PC-3 (cell line): ENCODE measurements at regions not wholly inside any gene's neighbourhood (a gene's known extent, or its start where the extent isn't known, plus 50 kb on each side); places are given as distances from the start of the nearest gene placed in this dataset.
"Not testable (repeated sequence)": the region's sequence is repeated elsewhere in the genome, so short reads cannot be mapped to it uniquely, and the experiment has no call there.

Experiments used
- ATAC-seq: fragments of 200-7000 bp; cut with Tn5 transposase; 2 replicates; pipeline ENCODE4 v1.9.1; 2020; ENCODE audit warnings: mild to moderate bottlenecking, moderate library complexity
- BruUV-seq: library from RNA; stranded (reverse); fragments of 400-500 nt; replicated peaks from 2 replicates; lab custom pipeline; 2021; lab: Mats Ljungman, UMichigan
- CTCF ChIA-PET: fragments of 300-600 bp; sonication (Branson Sonifier 250); formaldehyde crosslinking; loops from one replicate; lab custom pipeline; 2022; ENCODE audit warnings: antibody characterized with exemption; lab: Charles Lee
- POLR2A ChIA-PET: fragments of 300-600 bp; sonication (Branson Sonifier 250); formaldehyde crosslinking; loops from one replicate; lab custom pipeline; 2022; ENCODE audit warnings: antibody characterized with exemption; ENCODE audit not compliant: unreplicated experiment; lab: Charles Lee
- DNase-seq: peaks from one replicate; pipeline ENCODE4 v3.0.0-alpha.2; 2015
- H2AFZ ChIP-seq: fragments of 300-600 bp; sonication (generic); 2 replicates; pipeline ENCODE4 v1.6.0; 2016; ENCODE audit warnings: antibody characterized with exemption, low read length
- H3F3A ChIP-seq: fragments of 300-600 bp; sonication (generic); one replicate; pipeline ENCODE4 v1.6.0; 2017; ENCODE audit warnings: antibody characterized with exemption, low read length, control low read depth, mild to moderate bottlenecking; ENCODE audit not compliant: unreplicated experiment
- H3K27ac ChIP-seq: fragments of 300-600 bp; sonication (generic); 2 replicates; pipeline ENCODE4 v1.5.1; 2016; ENCODE audit warnings: mild to moderate bottlenecking, low read length
- H3K27me3 ChIP-seq: fragments of 300-600 bp; sonication (generic); 2 replicates; pipeline ENCODE4 v1.6.1; 2016; ENCODE audit warnings: low read length, mixed read lengths
- H3K36me3 ChIP-seq: fragments of 300-600 bp; sonication (generic); 2 replicates; pipeline ENCODE4 v1.6.1; 2016; ENCODE audit warnings: low read depth, mixed run types, low read length, mixed read lengths
- H3K4me1 ChIP-seq: fragments of 300-600 bp; sonication (generic); 2 replicates; pipeline ENCODE4 v1.5.1; 2016; ENCODE audit warnings: low read length; ENCODE audit not compliant: insufficient read depth
- H3K4me2 ChIP-seq: fragments of 300-600 bp; sonication (generic); 2 replicates; pipeline ENCODE4 v1.6.0; 2016; ENCODE audit warnings: low read length
- H3K4me3 ChIP-seq: fragments of 300-600 bp; sonication (generic); 2 replicates; pipeline ENCODE4 v1.5.1; 2016; ENCODE audit warnings: mild to moderate bottlenecking, low read length, mixed read lengths
- H3K79me2 ChIP-seq: fragments of 300-600 bp; sonication (generic); 2 replicates; pipeline ENCODE4 v1.6.1; 2017; ENCODE audit warnings: low read length, mixed read lengths
- H3K9ac ChIP-seq: fragments of 300-600 bp; sonication (generic); 2 replicates; pipeline ENCODE4 v1.6.0; 2016; ENCODE audit warnings: mild to moderate bottlenecking, low read length
- H3K9me2 ChIP-seq: fragments of 300-600 bp; sonication (generic); replicated peaks from 2 replicates; pipeline ENCODE4 v1.6.1; 2016; ENCODE audit warnings: mixed run types, low read length, mixed read lengths
- H3K9me3 ChIP-seq: fragments of 300-600 bp; sonication (generic); 2 replicates; pipeline ENCODE4 v1.6.1; 2016; ENCODE audit warnings: low read length, mixed read lengths
- H4K20me1 ChIP-seq: fragments of 300-600 bp; sonication (generic); 2 replicates; pipeline ENCODE4 v1.6.1; 2016; ENCODE audit warnings: low read length, mixed read lengths
- EZH2 ChIP-seq: fragments of 300-600 bp; sonication (generic); IDR thresholded peaks from one replicate; pipeline ENCODE4 v1.6.1; 2017; ENCODE audit warnings: antibody characterized with exemption, mild to moderate bottlenecking, low read length; ENCODE audit not compliant: unreplicated experiment
- EZH2phosphoT487 ChIP-seq: fragments of 300-600 bp; sonication (generic); IDR thresholded peaks from 2 replicates; pipeline ENCODE4 v1.6.1; 2018; ENCODE audit warnings: mild to moderate bottlenecking, antibody characterized with exemption, low read length, borderline replicate concordance
- intact Hi-C: fragments of 100-400 bp; cut with micrococcal nuclease; formaldehyde crosslinking; loops from 2 replicates; pipeline ENCODE4 v1.9.0; 2023
- TF ChIP-seq, protein P1 (sequence below): fragments of 300-600 bp; sonication (generic); conservative IDR thresholded peaks from 2 replicates; pipeline ENCODE4 v1.5.1; 2017; ENCODE audit warnings: antibody characterized with exemption, low read depth, mild to moderate bottlenecking, low read length

DNA sequence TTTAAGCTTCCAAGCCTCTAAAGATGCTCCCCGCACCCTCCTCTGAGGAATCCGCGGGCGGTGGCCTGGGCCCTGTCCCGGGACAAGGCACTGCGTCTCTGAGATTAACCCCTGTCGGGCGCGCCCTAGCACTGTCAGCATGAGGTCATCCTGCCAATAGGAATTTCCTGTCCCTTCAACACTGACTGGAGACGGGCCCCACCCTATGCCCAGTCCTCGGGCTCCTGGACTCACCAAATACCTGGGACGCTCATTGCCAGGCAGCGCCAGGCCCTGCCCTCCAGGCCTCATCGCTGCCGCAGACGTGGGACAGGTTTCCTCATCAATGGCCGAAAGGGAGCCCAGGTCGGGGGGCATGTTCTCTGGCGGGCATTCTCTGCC lies 67.6 kb upstream of the SH3GL3 start:
- H3K36me3 ChIP-seq = no peaks in the 10 kb centered on the region
- peak overlapping the region; percentile 89 for H3K9ac ChIP-seq
- H3K9me2 ChIP-seq = no peaks in the 10 kb centered on the region
- peak; percentile 87 for ATAC-seq
- peak; percentile 97 for DNase-seq
- H3K79me2 ChIP-seq = no peaks in the 10 kb centered on the region
- H3K4me2 ChIP-seq = peak overlapping the region; percentile 84
- ChIA-PET POLR2A (interaction anchor here (0.6 to 0.7 kb wide), 2 partner anchors 86 to 131 kb away, joined by 3 read pairs; no protein-coding TSS in a partner anchor), CTCF (no interaction called here)
- peaks cover 6% of the 10 kb centered on the region for H3F3A ChIP-seq
- H3K4me1 ChIP-seq = peaks cover 48% of the 10 kb centered on the region
- no peaks in the 10 kb centered on the region for H3K9me3 ChIP-seq
- TF ChIP-seq EZH2phosphoT487 = no peak
- TF ChIP-seq EZH2 = no peak
- TF ChIP-seq, protein P1, sequence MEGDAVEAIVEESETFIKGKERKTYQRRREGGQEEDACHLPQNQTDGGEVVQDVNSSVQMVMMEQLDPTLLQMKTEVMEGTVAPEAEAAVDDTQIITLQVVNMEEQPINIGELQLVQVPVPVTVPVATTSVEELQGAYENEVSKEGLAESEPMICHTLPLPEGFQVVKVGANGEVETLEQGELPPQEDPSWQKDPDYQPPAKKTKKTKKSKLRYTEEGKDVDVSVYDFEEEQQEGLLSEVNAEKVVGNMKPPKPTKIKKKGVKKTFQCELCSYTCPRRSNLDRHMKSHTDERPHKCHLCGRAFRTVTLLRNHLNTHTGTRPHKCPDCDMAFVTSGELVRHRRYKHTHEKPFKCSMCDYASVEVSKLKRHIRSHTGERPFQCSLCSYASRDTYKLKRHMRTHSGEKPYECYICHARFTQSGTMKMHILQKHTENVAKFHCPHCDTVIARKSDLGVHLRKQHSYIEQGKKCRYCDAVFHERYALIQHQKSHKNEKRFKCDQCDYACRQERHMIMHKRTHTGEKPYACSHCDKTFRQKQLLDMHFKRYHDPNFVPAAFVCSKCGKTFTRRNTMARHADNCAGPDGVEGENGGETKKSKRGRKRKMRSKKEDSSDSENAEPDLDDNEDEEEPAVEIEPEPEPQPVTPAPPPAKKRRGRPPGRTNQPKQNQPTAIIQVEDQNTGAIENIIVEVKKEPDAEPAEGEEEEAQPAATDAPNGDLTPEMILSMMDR = no peak
- peak overlapping the region; percentile 60 for H3K4me3 ChIP-seq
- no TSS peak for BruUV-seq
- intact Hi-C loops = loop anchor here (2.0 kb wide), 1 partner anchor 93 kb away; no protein-coding TSS in a partner anchor
- H3K27me3 ChIP-seq = no peaks in the 10 kb centered on the region
- H3K27ac ChIP-seq = peak overlapping the region; percentile 99
- H4K20me1 ChIP-seq = no peaks in the 10 kb centered on the region
- peak overlapping the region; percentile 68 for H2AFZ ChIP-seq

DNA sequence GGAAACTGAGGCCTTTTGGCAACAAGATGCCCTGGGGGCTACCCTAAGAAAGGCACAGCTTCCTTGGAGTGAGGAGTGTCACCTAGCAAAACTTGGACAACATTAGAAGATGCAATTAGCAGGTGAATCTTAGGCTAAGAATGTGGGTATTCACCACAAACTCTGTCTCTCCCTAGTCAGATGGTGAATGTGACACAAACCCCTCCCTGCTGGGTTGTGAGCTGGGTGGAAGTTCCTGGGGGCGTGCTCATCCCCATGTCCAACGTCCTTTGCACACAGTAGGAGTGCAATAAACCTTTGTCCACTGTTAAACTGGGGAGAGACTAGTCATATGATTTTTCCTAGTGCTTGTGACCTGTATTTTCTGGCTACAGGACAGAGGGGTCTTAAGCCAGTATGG lies 67.1 kb upstream of the SH3GL3 start:
- H3K36me3 ChIP-seq = no peaks in the 10 kb centered on the region
- peak; percentile 34 for ATAC-seq
- peak overlapping the region; percentile 89 for H3K9ac ChIP-seq
- peaks cover 48% of the 10 kb centered on the region for H3K4me1 ChIP-seq
- intact Hi-C loops = loop anchor here (1.0 to 5.0 kb wide), 2 partner anchors 57 to 132 kb away; no protein-coding TSS in a partner anchor
- ChIA-PET POLR2A (interaction anchor here (0.6 to 0.7 kb wide), 2 partner anchors 87 to 94 kb away, joined by 3 to 8 read pairs; no protein-coding TSS in a partner anchor), CTCF (interaction anchor here (0.5 to 1.5 kb wide), 6 partner anchors 55 to 132 kb away, joined by 3 to 23 read pairs (median 4); no protein-coding TSS in a partner anchor)
- no peaks in the 10 kb centered on the region for H4K20me1 ChIP-seq
- H3K79me2 ChIP-seq = no peaks in the 10 kb centered on the region
- H2AFZ ChIP-seq = peak overlapping the region; percentile 68
- H3K27ac ChIP-seq = peak overlapping the region; percentile 99
- H3K4me3 ChIP-seq = peak overlapping the region; percentile 22; the same call in 1 of the 2 replicates
- H3K27me3 ChIP-seq = no peaks in the 10 kb centered on the region
- H3K9me2 ChIP-seq = no peaks in the 10 kb centered on the region
- no peaks in the 10 kb centered on the region for H3K9me3 ChIP-seq
- DNase-seq = peak; percentile 81
- peaks cover 6% of the 10 kb centered on the region for H3F3A ChIP-seq
- TF ChIP-seq EZH2phosphoT487 (no peak), EZH2 (no peak)
- TF ChIP-seq, protein P1 = no peak
- H3K4me2 ChIP-seq = peak overlapping the region; percentile 84
- BruUV-seq = TSS peak; percentile 84

DNA sequence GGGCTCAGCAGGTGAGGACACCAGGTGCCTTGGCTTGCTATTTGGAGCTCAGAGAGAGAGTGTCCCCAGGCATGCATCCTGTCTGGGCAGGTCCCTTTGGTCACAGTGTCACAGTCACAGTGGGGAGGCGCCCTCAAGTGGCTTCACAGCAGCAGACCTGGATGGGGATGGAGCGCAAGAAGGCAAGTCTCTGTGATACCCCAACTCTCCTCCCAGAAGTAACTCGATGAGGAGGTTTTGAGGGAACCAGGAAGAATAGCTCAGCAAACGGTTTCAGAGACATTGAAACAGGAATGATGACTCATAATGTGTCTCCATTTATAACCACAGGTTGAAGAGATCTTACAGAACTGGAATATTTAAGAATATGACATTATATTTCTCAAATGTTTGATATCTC lies 66.5 kb upstream of the SH3GL3 start:
- Histone ChIP-seq H3F3A (peaks cover 6% of the 10 kb centered on the region), H3K4me2 (peak overlapping the region; percentile 84), H3K9me2 (no peaks in the 10 kb centered on the region), H4K20me1 (no peaks in the 10 kb centered on the region), H3K36me3 (no peaks in the 10 kb centered on the region), H3K79me2 (no peaks in the 10 kb centered on the region), H3K27me3 (no peaks in the 10 kb centered on the region), H3K4me3 (no peak overlapping the region), H3K4me1 (peaks cover 48% of the 10 kb centered on the region), H3K9ac (peak overlapping the region; percentile 89), H2AFZ (0 out of 2 replicates have a peak overlapping the region, but pooled peaks have one; percentile 7), H3K9me3 (no peaks in the 10 kb centered on the region), H3K27ac (peak overlapping the region; percentile 99)
- ATAC-seq = peak; percentile 44
- peak; percentile 78 for DNase-seq
- no TSS peak for BruUV-seq
- CTCF ChIA-PET = interaction anchor here (0.5 to 1.5 kb wide), 7 partner anchors 55 to 175 kb away, joined by 3 to 23 read pairs (median 3); no protein-coding TSS in a partner anchor
- no peak for TF ChIP-seq EZH2phosphoT487
- TF ChIP-seq, protein P1 = peak; percentile 63
- no peak for TF ChIP-seq EZH2
- POLR2A ChIA-PET = interaction anchor here (0.6 kb wide), 3 partner anchors 95 to 314 kb away, joined by 3 to 8 read pairs (median 3); no protein-coding TSS in a partner anchor
- intact Hi-C loops = loop anchor here (1.0 to 5.0 kb wide), 2 partner anchors 57 to 132 kb away; no protein-coding TSS in a partner anchor

DNA sequence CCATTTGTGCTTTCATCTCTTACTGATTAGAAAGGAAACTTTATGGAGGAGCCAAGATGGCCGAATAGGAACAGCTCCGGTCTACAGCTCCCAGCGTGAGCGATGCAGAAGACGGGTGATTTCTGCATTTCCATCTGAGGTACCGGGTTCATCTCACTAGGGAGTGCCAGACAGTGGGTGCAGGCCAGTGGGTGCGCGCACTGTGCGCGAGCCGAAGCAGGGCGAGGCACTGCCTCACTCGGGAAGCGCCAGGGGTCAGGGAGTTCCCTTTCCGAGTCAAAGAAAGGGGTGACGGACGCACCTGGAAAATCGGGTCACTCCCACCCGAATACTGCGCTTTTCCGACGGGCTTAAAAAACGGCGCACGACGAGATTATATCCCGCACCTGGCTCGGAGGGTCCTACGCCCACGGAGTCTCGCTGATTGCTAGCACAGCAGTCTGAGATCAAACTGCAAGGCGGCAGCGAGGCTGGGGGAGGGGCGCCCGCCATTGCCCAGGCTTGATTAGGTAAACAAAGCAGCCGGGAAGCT lies 63.5 kb upstream of the SH3GL3 start:
- Histone ChIP-seq H3K4me3 (peak overlapping the region; percentile 35; the same call in 1 of the 2 replicates), H3K9ac (peak overlapping the region; percentile 37; the same call in 1 of the 2 replicates), H2AFZ (0 out of 2 replicates have a peak overlapping the region, but pooled peaks have one; percentile 48), H3K4me1 (peaks cover 33% of the 10 kb centered on the region), H3K4me2 (peak overlapping the region; percentile 62)
- CTCF ChIA-PET, H3K27ac ChIP-seq, H4K20me1 ChIP-seq, ATAC-seq, H3K9me2 ChIP-seq, H3K79me2 ChIP-seq, H3F3A ChIP-seq, H3K9me3 ChIP-seq, POLR2A ChIA-PET, DNase-seq, H3K27me3 ChIP-seq, H3K36me3 ChIP-seq: not testable (repeated sequence)
- TSS peak; percentile 39 for BruUV-seq
- intact Hi-C loops = loop anchor here (5.0 kb wide), 1 partner anchor 54 kb away; no protein-coding TSS in a partner anchor
